Small intestine (tissue), 7 donors: ENCODE measurements at regions not wholly inside any gene's neighbourhood (a gene's known extent, or its start where the extent isn't known, plus 50 kb on each side); places are given as distances from the start of the nearest gene placed in this dataset.
A peak's percentile ranks its signal among the peaks of the same experiment; 100 is the strongest.

ENCODE experiments used
- DNase-seq, 2 donors: peaks; one replicate each; pipeline versions ENCODE4 v3.0.0 to v3.0.0-alpha.2; 2013
- FAIRE-seq: peaks from 2 replicates; lab custom pipeline; 2012; peaks lifted over from hg19 to GRCh38; lab: Jason Lieb, UNC
- H3K27ac ChIP-seq, 3 donors: one replicate each; pipeline ENCODE4 v1.5.1; 2013; ENCODE audit warnings: low read length in 2 of 3, mild to moderate bottlenecking in 2 of 3, control low read depth in 1 of 3, inconsistent platforms in 1 of 3, low read depth in 1 of 3, moderate library complexity in 1 of 3
- H3K27me3 ChIP-seq, 3 donors: one replicate each; pipeline ENCODE4 v1.6.1; 2013; ENCODE audit warnings: low read length in 3 of 3, inconsistent platforms in 1 of 3; ENCODE audit not compliant: control insufficient read depth in 3 of 3, insufficient read depth in 3 of 3
- H3K36me3 ChIP-seq, 3 donors: one replicate each; pipeline ENCODE4 v1.6.1; 2013; ENCODE audit warnings: low read length in 3 of 3, inconsistent platforms in 1 of 3, low read depth in 1 of 3, mild to moderate bottlenecking in 1 of 3, moderate library complexity in 1 of 3; ENCODE audit not compliant: control insufficient read depth in 3 of 3, insufficient read depth in 2 of 3
- H3K4me1 ChIP-seq, 3 donors: one replicate each; pipeline ENCODE4 v1.6.1; 2013; ENCODE audit warnings: low read length in 2 of 3, inconsistent platforms in 1 of 3, low read depth in 1 of 3, mild to moderate bottlenecking in 1 of 3, moderate library complexity in 1 of 3; ENCODE audit not compliant: control insufficient read depth in 3 of 3, insufficient read depth in 2 of 3
- H3K4me3 ChIP-seq, 3 donors: one replicate each; pipeline ENCODE4 v1.5.1; 2013; ENCODE audit warnings: low read length in 3 of 3, control low read depth in 1 of 3, inconsistent platforms in 1 of 3, low read depth in 1 of 3, mild to moderate bottlenecking in 1 of 3, moderate library complexity in 1 of 3
- H3K9me3 ChIP-seq, 2 donors: one replicate each; pipeline ENCODE4 v1.6.1; 2013; ENCODE audit warnings: low read depth in 1 of 2, low read length in 1 of 2; ENCODE audit not compliant: control insufficient read depth in 2 of 2, insufficient read depth in 1 of 2
- WGBS, 3 donors: extraction: QIAGEN DNeasy Blood & Tissue Kit; methylation state at CpG; one replicate each; pipeline ENCODE4 v1.1.7; 2013; 5-methylcytosine and 5-hydroxymethylcytosine counted together
- donor health status: healthy with polysubstance abuse.
- donor health status: control.
- donor health status: control.
- donor health status: Bipolar disorder and iron deficiency.
- donor health status: healthy.

DNA sequence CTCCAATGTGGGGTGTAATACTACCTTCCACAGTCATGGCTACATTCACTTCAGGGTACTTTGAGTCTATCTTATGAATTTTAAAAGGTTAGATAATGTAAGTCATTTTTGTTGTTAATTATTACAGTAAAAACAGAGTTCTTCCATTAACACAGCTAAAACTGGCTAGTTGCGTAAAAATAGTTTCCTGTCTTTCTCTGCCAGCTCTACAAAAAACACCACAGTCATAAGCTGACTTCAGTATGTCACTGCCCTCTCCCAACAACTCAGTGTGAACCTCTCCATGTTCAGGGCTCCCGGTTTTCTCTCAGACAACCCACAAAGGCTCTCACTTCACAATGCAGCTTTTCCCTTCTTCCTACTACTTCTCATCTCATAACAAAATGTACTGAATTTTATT, 84.8 kb upstream of the ITGA1 start:
- no peaks in the 10 kb centered on the region for H3K9me3 ChIP-seq
- H3K36me3 ChIP-seq: no peaks in the 10 kb centered on the region
- DNase-seq (no peak), FAIRE-seq (no peak)
- no peak overlapping the region for H3K27ac ChIP-seq
- H3K27me3 ChIP-seq: no peaks in the 10 kb centered on the region
- H3K4me1 ChIP-seq: peaks cover 0 to 3% (median 0%) of the 10 kb centered on the region in 3 donors
- H3K4me3 ChIP-seq: no peak overlapping the region
- 64 to 81% (median 69%) methylated on average over 2 of the region's 2 CpGs for WGBS, 3 donors

DNA sequence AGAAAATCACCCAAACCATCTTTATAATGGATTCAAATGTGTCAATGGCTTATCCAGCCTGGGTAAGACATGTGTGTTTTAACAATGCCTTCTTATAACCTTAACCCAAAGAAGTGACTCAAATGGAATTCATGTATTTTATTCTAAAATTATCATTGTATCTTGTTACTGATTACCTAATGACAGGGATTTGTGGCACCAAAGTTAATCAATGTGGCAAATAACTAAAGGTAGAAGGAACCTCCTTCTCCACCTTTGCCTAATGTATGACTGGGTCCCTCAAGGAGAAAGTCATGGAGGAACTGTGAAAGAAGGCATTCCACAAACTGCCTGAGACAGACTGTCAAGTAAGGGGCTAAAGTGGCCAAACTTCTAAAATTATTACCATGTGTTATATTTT, 84.4 kb upstream of the ITGA1 start:
- H3K4me3 ChIP-seq: no peak overlapping the region
- no peak for DNase-seq
- no peak for FAIRE-seq
- no peaks in the 10 kb centered on the region for H3K36me3 ChIP-seq
- H3K27ac ChIP-seq: no peak overlapping the region
- no peaks in the 10 kb centered on the region for H3K9me3 ChIP-seq
- H3K4me1 ChIP-seq: peaks cover 0 to 3% (median 0%) of the 10 kb centered on the region in 3 donors
- H3K27me3 ChIP-seq: no peaks in the 10 kb centered on the region

DNA sequence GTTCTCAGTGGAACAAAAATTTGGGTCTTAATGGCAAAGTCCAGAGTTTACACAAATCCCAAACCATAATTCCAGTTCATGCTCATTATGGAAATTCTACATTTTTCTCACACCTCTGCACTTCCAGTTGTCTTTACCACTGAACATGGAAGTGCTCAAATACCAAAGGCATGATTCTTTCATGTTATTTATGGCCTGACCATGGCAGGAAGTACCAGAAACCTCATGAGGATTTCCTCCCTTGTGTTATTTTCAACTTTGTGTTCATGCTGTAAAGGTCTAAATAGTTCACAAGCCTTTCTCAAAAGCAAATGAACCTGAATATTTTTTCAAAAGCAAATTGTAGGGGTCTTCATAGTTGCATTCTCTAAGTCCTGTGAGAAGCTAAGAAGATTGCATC, 82.0 kb upstream of the ITGA1 start:
- Histone ChIP-seq H3K4me1 (peaks cover 4 to 11% (median 6%) of the 10 kb centered on the region in 3 donors), H3K36me3 (no peaks in the 10 kb centered on the region), H3K4me3 (no peak overlapping the region), H3K27me3 (no peaks in the 10 kb centered on the region), H3K9me3 (no peaks in the 10 kb centered on the region), H3K27ac (no peak overlapping the region)
- DNase-seq (no peak), FAIRE-seq (no peak)

DNA sequence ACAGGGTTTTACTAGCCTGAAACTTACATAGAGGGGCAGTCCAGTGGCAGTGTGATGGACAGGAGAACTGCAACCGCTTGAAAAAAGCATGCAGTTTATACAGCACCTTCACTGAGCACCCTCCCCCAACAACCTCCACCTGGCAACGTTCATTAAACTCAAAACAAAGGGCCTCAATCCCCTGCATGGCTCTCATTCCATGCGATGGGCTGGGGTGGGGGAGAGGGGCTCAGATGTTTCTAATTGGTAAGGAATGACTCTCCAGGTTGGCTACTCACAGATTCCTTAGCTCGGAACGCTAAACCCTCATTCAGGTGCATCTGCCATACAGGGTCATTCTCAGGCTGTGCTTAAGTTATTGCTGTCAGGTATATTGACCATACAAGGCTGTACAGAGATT, 80.9 kb upstream of the ITGA1 start:
- no peak overlapping the region for H3K4me3 ChIP-seq
- H3K9me3 ChIP-seq: no peaks in the 10 kb centered on the region
- no peak for DNase-seq
- no peaks in the 10 kb centered on the region for H3K27me3 ChIP-seq
- no peak overlapping the region for H3K27ac ChIP-seq
- H3K36me3 ChIP-seq: no peaks in the 10 kb centered on the region
- H3K4me1 ChIP-seq: peaks cover 10 to 18% (median 13%) of the 10 kb centered on the region in 3 donors
- WGBS, 3 donors: 83 to 91% (median 89%) methylated on average over 5 of the region's 5 CpGs
- FAIRE-seq: no peak

DNA sequence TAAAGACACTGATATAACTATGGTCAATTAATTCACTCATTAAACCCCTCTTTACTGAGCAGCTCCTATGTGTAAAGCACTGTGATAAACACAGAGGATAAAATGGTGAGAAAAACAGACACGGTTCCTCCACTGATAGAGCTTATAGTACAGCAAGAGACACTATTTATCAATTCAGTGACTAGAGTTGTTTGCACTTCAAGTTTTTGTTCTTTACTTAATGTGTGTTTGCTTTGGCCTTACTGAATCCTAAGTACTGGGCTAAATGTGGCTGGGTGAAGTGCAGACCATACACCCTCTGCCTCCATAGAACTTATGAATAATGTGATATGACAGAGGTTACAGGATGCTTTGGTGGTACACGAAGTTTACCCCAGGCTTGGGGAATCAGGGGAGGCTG, 80.1 kb upstream of the ITGA1 start:
- Histone ChIP-seq H3K9me3 (no peaks in the 10 kb centered on the region), H3K4me3 (no peak overlapping the region), H3K36me3 (no peaks in the 10 kb centered on the region), H3K4me1 (peaks cover 10 to 18% (median 13%) of the 10 kb centered on the region in 3 donors), H3K27me3 (no peaks in the 10 kb centered on the region), H3K27ac (no peak overlapping the region)
- 68 to 76% (median 76%) methylated on average over 2 of the region's 2 CpGs for WGBS, 3 donors
- FAIRE-seq: no peak
- no peak for DNase-seq

DNA sequence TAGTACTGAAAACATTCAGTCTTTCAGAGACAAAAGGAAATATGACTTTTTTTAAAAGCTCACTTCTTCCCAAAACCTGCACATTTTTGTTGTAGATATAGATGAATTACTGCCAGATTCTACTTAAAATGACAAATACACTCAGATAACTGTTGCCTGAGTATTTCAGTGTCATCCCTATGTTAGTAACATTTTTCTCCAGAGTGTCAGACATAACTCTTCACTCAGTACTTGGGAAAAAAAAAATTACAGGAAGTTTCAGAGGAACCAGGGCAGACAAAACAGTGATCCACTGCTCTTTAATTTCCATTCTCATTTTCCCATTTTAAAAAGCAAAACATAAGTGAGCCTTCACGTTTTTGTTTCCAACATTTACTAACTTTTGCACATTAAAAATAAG, 79.3 kb upstream of the ITGA1 start:
- H3K9me3 ChIP-seq: no peaks in the 10 kb centered on the region
- H3K36me3 ChIP-seq: no peaks in the 10 kb centered on the region
- peak; percentile 33 for FAIRE-seq
- WGBS, 3 donors: 38 to 55% (median 48%) methylated on average over 1 of the region's 1 CpG
- DNase-seq: no peak
- H3K4me3 ChIP-seq: no peak overlapping the region
- H3K4me1 ChIP-seq: peaks cover 10 to 18% (median 13%) of the 10 kb centered on the region in 3 donors
- H3K27ac ChIP-seq: no peak overlapping the region
- H3K27me3 ChIP-seq: no peaks in the 10 kb centered on the region

DNA sequence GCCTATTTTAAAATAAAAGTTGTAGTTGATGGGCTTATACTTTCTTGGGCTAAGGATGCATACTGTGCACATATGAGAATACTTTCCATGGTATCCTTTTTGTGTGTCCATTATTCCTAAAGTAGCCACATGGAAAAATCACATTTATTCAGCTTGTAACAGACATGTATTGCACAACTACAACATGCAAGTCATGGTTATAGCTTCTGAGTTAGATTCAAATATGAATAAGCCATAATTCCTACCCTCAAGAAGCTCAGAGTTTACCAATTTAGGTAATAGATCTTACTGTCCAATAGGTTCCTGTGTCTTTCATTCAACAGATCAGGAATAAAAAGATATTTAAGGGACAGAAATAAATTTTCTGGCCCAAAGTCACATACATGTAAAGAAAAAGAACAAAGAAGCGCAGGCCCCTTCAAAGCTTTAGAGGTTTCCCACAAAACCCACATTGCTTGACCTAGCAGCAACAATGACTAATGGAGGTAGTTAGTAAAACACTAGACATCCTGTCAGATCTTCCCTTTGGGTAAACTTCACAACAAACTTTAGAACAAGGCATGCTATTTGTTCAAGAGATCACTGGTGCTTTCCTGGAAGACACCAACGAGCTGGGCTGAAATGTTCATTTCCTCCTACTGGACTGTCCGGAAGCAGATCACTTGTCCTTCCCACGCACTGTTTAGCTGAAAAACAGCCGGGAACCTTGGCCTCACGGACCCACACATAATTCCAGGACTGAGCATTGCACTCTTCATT, 78.4 kb upstream of the ITGA1 start:
- H3K36me3 ChIP-seq: no peaks in the 10 kb centered on the region

DNA sequence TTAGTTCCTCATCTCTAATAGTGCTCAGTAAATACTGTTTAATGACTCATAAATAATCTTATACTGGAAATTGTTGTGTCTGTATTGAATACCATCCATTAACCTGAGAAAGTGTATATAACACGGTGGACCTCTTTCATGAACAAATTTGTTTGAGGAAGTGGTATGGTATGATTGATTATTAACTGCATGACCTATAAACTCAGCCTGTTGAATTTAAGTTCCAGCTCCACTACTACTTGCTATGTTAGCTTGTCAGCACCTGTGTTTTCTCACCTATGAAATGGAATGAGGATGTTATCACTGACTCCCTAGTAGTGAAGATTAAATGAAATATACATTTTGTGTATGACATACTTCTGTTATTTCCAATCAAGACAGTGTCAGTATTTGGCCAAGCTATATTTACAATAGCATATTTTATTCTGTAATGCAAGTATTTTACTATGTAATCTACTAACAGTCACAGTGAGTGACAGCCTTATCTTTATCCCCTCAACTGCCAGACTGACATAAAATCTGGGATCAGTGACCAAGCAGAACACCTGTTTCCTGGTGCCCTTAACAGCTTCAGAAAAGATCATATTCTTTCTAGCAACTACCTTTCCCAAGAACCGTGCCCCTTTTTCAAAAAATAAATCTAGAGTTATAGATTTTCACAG, 77.3 kb upstream of the ITGA1 start:
- Histone ChIP-seq H3K27me3 (no peaks in the 10 kb centered on the region), H3K4me1 (peaks cover 10 to 18% (median 13%) of the 10 kb centered on the region in 3 donors), H3K9me3 (no peaks in the 10 kb centered on the region), H3K27ac (peak overlapping the region in 2 of 3 donors; percentile 7 to 73), H3K4me3 (no peak overlapping the region), H3K36me3 (no peaks in the 10 kb centered on the region)
- no peak for FAIRE-seq
- DNase-seq: peak; percentile 37 to 63
- WGBS, 3 donors: 11 to 34% (median 16%) methylated on average over 2 of the region's 2 CpGs

More for the DNA sequence above, 78.4 kb upstream of the ITGA1 start:
- Histone ChIP-seq H3K9me3 (no peaks in the 10 kb centered on the region), H3K4me1 (peaks cover 10 to 18% (median 13%) of the 10 kb centered on the region in 3 donors), H3K27ac (peak overlapping the region; percentile 27 to 81 (median 73)), H3K4me3 (no peak overlapping the region), H3K27me3 (no peaks in the 10 kb centered on the region)
- FAIRE-seq (no peak), DNase-seq (peak; percentile 15 to 59)
- WGBS, 3 donors: 16 to 32% (median 31%) methylated on average over 6 of the region's 6 CpGs
